Keratinocyte (primary cell): ENCODE measurements at regions not wholly inside any gene's neighbourhood (a gene's known extent, or its start where the extent isn't known, plus 50 kb on each side); places are given as distances from the start of the nearest gene placed in this dataset.
A peak's percentile ranks its signal among the peaks of the same experiment; 100 is the strongest.

Experiments used
- DNase-seq: peaks from one replicate; pipeline ENCODE4 v3.0.0-alpha.2; 2011; ENCODE audit warnings: low read depth, missing footprints, low spot score
- FAIRE-seq: peaks from 2 replicates; lab custom pipeline; 2011; peaks lifted over from hg19 to GRCh38; lab: Jason Lieb, UNC
- H2AFZ ChIP-seq: 2 replicates; pipeline ENCODE4 v1.6.0; 2012; ENCODE audit warnings: low read length, control low read depth, inconsistent platforms; ENCODE audit not compliant: control insufficient read depth
- H3K27ac ChIP-seq: 2 replicates; pipeline ENCODE4 v1.5.1; 2011; ENCODE audit warnings: low read length; ENCODE audit not compliant: control insufficient read depth, insufficient read depth
- H3K27me3 ChIP-seq: 3 replicates; pipeline ENCODE4 v1.6.0; 2011; ENCODE audit warnings: low read length; ENCODE audit not compliant: control insufficient read depth, insufficient read depth; ENCODE audit errors: extremely low read depth
- H3K36me3 ChIP-seq, 2 experiments: 2 replicates in 1 of 2; 3 replicates in 1 of 2; pipeline ENCODE4 v1.5.1; 2011; ENCODE audit warnings: low read length in 2 of 2, mild to moderate bottlenecking in 1 of 2; ENCODE audit not compliant: control insufficient read depth in 2 of 2, insufficient read depth in 2 of 2; ENCODE audit errors: extremely low read depth in 1 of 2
- H3K4me1 ChIP-seq: 3 replicates; pipeline ENCODE4 v1.5.1; 2011; ENCODE audit warnings: low read length; ENCODE audit not compliant: control insufficient read depth, insufficient read depth; ENCODE audit errors: extremely low read depth
- H3K4me2 ChIP-seq: 3 replicates; pipeline ENCODE4 v1.6.0; 2011; ENCODE audit warnings: low read depth, low read length; ENCODE audit not compliant: control insufficient read depth, insufficient read depth; ENCODE audit errors: extremely low read depth
- H3K4me3 ChIP-seq, 3 experiments: fragments of 200-600 bp in 1 of 3; sonication (generic) in 1 of 3; 2 replicates in 2 of 3; 3 replicates in 1 of 3; pipeline ENCODE4 v1.5.1; 2011 to 2016; ENCODE audit warnings: low read length in 3 of 3, mild to moderate bottlenecking in 3 of 3, control low read depth in 2 of 3, inconsistent platforms in 1 of 3, low read depth in 1 of 3, mixed read lengths in 1 of 3, mixed run types in 1 of 3, moderate library complexity in 1 of 3; ENCODE audit not compliant: control insufficient read depth in 2 of 3, insufficient read depth in 2 of 3; ENCODE audit errors: extremely low read depth in 1 of 3
- H3K79me2 ChIP-seq: 2 replicates; pipeline ENCODE4 v1.6.0; 2012; ENCODE audit warnings: low read length; ENCODE audit not compliant: control insufficient read depth, insufficient read depth
- H3K9ac ChIP-seq: 3 replicates; pipeline ENCODE4 v1.6.0; 2011; ENCODE audit warnings: low read length; ENCODE audit not compliant: control insufficient read depth, insufficient read depth; ENCODE audit errors: extremely low read depth
- H3K9me1 ChIP-seq: 3 replicates; pipeline ENCODE4 v1.6.0; 2011; ENCODE audit warnings: low read length; ENCODE audit not compliant: control insufficient read depth, insufficient read depth; ENCODE audit errors: extremely low read depth
- H3K9me3 ChIP-seq: 2 replicates; pipeline ENCODE4 v1.5.1; 2012; ENCODE audit warnings: low read depth, low read length; ENCODE audit not compliant: control insufficient read depth
- H4K20me1 ChIP-seq: 3 replicates; pipeline ENCODE4 v1.6.0; 2011; ENCODE audit warnings: low read length; ENCODE audit not compliant: control insufficient read depth, insufficient read depth; ENCODE audit errors: extremely low read depth
- EZH2 ChIP-seq: IDR thresholded peaks from one replicate; pipeline ENCODE4 v1.6.1; 2012; ENCODE audit warnings: inconsistent platforms, mild to moderate bottlenecking, low read length, moderate library complexity
- dilution Hi-C: fragments of 300-500 bp; cut with MboI; formaldehyde crosslinking; loops from one replicate; pipeline ENCODE4 v1.7.0; 2020; ENCODE audit warnings: low sequenced_read_pairs; ENCODE audit not compliant: extremely low pct_ligation_motif_present
- TF ChIP-seq, protein P1 (sequence below), 3 experiments: IDR thresholded peaks in 1 of 3; conservative IDR thresholded peaks in 1 of 3; optimal IDR thresholded peaks in 1 of 3; 2 replicates in 2 of 3; 3 replicates in 1 of 3; pipeline versions ENCODE3 to v1.5.1; 2011; ENCODE audit warnings: low read length in 3 of 3, mild to moderate bottlenecking in 3 of 3, moderate library complexity in 2 of 3, control low read depth in 1 of 3, inconsistent platforms in 1 of 3; ENCODE audit not compliant: insufficient read depth in 2 of 3; ENCODE audit errors: extremely low read depth in 1 of 3

DNA sequence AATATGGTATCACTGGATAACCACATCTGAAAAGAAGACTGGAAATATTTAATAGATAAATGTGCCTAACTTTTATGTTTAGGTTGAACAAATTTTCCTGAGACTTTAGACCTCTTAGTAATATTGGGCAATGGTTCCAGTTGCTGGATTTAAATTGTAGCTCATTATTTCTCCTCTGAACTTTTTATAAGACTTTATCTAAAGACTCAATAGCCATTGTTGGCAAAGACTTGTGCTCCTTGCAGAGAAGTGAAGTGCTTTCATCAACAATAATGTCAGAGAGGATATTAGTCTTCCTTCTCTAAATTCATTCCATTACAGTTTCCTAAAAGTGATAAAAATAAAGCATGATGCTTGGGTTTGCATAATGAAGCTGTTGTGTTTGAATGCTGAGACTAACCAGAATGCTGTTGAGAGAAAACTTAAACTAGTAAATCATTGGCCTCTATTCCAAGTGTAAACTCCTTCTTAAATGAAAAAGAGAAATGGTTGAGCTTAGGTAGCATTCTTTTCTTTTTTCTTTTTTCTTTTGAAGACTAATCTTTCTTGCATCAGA, 200.2 kb downstream of the TMTC3 start:
- no peak overlapping the region for H2AFZ ChIP-seq
- peaks cover 24% of the 10 kb centered on the region for H3K4me1 ChIP-seq
- FAIRE-seq (peak; percentile 53), DNase-seq (no peak)
- no peak overlapping the region for H3K4me3 ChIP-seq
- dilution Hi-C loops: no loop called here
- no peaks in the 10 kb centered on the region for H4K20me1 ChIP-seq
- no peak overlapping the region for H3K9ac ChIP-seq
- no peak for TF ChIP-seq EZH2
- TF ChIP-seq, protein P1, sequence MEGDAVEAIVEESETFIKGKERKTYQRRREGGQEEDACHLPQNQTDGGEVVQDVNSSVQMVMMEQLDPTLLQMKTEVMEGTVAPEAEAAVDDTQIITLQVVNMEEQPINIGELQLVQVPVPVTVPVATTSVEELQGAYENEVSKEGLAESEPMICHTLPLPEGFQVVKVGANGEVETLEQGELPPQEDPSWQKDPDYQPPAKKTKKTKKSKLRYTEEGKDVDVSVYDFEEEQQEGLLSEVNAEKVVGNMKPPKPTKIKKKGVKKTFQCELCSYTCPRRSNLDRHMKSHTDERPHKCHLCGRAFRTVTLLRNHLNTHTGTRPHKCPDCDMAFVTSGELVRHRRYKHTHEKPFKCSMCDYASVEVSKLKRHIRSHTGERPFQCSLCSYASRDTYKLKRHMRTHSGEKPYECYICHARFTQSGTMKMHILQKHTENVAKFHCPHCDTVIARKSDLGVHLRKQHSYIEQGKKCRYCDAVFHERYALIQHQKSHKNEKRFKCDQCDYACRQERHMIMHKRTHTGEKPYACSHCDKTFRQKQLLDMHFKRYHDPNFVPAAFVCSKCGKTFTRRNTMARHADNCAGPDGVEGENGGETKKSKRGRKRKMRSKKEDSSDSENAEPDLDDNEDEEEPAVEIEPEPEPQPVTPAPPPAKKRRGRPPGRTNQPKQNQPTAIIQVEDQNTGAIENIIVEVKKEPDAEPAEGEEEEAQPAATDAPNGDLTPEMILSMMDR (optimal IDR thresholded peaks at IDR 0.05 in 1 of 3, IDR thresholded peaks at IDR 0.05 in 1 of 3, conservative IDR thresholded peaks at IDR 0.05 in 1 of 3; ENCODE audit: extremely low read depth in 1 of 3, insufficient read depth in 2 of 3, low read length in 3 of 3): no peak
- no peaks in the 10 kb centered on the region for H3K36me3 ChIP-seq
- no peaks in the 10 kb centered on the region for H3K27me3 ChIP-seq
- no peaks in the 10 kb centered on the region for H3K79me2 ChIP-seq
- no peaks in the 10 kb centered on the region for H3K9me1 ChIP-seq
- H3K27ac ChIP-seq: no peak overlapping the region
- no peak overlapping the region for H3K4me2 ChIP-seq
- H3K9me3 ChIP-seq: no peaks in the 10 kb centered on the region

DNA sequence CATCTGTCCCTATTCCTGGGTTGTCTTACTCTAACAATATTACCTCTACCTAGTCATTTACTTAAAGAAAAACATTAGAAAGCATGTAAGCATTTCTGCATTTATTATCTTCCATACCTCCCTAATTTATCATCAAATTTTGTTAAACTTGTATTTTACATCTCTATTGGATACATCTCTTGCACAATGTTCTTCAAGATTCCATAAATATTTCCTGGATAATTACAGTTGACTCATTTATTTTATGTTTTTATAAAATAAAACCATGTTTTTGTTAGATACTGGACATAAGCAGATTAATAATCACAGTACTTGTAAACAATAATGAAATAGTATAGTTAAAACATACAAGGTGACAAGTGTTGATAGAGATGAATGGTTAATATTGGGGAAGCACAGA, 209.0 kb downstream of the TMTC3 start:
- Histone ChIP-seq H3K27ac (no peak overlapping the region), H3K36me3 (no peaks in the 10 kb centered on the region), H3K4me1 (no peaks in the 10 kb centered on the region), H3K9me3 (no peaks in the 10 kb centered on the region), H2AFZ (no peak overlapping the region), H3K27me3 (no peaks in the 10 kb centered on the region), H4K20me1 (no peaks in the 10 kb centered on the region), H3K9me1 (no peaks in the 10 kb centered on the region), H3K4me3 (no peak overlapping the region), H3K79me2 (no peaks in the 10 kb centered on the region), H3K9ac (no peak overlapping the region), H3K4me2 (no peak overlapping the region)
- DNase-seq: no peak
- FAIRE-seq: no peak
- dilution Hi-C loops: no loop called here
- no peak for TF ChIP-seq EZH2
- TF ChIP-seq, protein P1 (optimal IDR thresholded peaks at IDR 0.05 in 1 of 3, IDR thresholded peaks at IDR 0.05 in 1 of 3, conservative IDR thresholded peaks at IDR 0.05 in 1 of 3; ENCODE audit: extremely low read depth in 1 of 3, insufficient read depth in 2 of 3, low read length in 3 of 3): no peak
